ENCODE measurements at regions not wholly inside any gene's neighbourhood (a gene's known extent, or its start where the extent isn't known, plus 50 kb on each side); places are given as distances from the start of the nearest gene placed in this dataset.
A peak's percentile ranks its signal among the peaks of the same experiment; 100 is the strongest.

DNA sequence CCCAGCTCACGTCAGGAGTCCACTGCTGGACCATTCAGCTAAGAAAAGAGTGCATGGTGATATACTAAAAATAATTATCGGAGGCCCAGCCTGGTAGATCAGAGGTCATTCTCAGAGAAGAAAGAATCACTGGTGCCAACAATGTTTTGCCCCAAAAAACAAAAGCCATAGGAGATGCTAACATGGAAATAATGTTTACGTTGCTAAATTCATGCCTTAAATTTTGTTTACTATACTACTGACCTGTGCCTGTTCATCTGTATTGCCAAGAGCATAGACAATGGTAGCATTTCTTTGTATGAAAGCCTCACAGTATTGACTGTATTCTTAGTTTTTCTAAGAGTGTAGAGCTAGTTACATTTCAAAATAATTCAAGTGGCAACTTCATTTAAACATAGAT lies 138.1 kb upstream of the GPR149 start:
- H3K27ac ChIP-seq, result no peak overlapping the region
- TF ChIP-seq ZFX (IDR thresholded peaks at IDR 0.05), result no peak
- TF ChIP-seq, protein P1, sequence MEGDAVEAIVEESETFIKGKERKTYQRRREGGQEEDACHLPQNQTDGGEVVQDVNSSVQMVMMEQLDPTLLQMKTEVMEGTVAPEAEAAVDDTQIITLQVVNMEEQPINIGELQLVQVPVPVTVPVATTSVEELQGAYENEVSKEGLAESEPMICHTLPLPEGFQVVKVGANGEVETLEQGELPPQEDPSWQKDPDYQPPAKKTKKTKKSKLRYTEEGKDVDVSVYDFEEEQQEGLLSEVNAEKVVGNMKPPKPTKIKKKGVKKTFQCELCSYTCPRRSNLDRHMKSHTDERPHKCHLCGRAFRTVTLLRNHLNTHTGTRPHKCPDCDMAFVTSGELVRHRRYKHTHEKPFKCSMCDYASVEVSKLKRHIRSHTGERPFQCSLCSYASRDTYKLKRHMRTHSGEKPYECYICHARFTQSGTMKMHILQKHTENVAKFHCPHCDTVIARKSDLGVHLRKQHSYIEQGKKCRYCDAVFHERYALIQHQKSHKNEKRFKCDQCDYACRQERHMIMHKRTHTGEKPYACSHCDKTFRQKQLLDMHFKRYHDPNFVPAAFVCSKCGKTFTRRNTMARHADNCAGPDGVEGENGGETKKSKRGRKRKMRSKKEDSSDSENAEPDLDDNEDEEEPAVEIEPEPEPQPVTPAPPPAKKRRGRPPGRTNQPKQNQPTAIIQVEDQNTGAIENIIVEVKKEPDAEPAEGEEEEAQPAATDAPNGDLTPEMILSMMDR (conservative IDR thresholded peaks at IDR 0.05), result no peak

DNA sequence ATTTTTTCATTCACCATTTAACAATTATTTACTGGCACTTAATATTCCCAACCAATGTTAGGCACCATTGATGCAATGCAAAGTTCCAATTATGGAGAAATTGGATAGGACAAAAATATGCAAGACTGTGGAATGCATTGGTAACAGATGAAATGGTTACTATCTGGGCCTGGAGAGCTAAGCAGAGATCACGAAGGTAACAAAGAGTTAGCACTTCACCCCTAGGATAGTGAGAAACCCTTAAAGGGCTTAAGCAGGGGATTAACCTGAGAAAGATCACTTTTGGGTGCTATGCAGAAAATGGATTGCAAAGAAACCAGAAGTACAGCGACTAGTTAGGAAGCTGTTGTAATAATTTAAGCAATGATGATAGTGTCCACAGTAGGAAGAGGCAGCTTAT lies 129.6 kb upstream of the GPR149 start:
- no peak overlapping the region for H3K27ac ChIP-seq
- TF ChIP-seq, protein P1 (conservative IDR thresholded peaks at IDR 0.05), result no peak
- no peak for TF ChIP-seq ZFX (IDR thresholded peaks at IDR 0.05)

DNA sequence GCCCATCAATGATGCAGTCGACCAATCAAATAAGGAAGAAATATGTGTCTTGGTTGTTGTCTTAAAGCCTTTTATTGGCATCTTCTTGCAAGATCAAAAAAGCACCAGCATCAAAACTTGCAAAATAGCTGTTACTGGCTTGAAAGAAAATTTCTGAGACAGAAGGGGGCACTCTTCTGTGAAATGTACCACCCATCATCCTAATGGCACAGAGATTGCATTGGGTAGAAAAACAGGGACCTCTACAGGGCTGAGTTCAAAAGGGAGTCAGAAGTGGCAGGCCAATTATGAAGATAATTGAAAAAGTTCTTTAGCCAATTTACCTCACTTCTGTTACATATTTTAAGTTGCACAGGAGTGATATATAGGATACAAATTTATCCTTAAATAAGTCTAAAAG lies 122.3 kb upstream of the GPR149 start:
- H3K27ac ChIP-seq, result no peak overlapping the region
- TF ChIP-seq, protein P1 (conservative IDR thresholded peaks at IDR 0.05), result peak; percentile 27
- TF ChIP-seq ZFX (IDR thresholded peaks at IDR 0.05), result no peak

DNA sequence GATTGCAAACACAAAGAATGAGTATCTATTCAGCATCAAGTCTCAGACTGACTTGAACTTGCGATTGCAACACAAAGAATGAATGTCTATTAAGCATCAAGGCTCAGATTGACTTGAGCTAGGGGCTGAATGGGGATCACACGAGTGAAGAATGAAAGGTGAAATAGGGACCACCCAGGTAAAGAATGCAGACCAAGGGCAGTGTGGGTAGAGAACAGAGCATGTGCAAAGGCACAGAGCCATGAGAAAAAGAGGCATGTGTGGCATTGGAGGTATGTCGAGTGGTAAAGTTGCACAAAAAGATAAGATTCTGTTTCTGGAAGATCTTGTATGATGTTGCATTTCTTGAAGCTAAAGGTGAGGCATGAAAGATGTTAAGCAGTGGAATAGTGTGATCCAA lies 119.4 kb upstream of the GPR149 start:
- no peak for TF ChIP-seq ZFX (IDR thresholded peaks at IDR 0.05)
- TF ChIP-seq, protein P1 (conservative IDR thresholded peaks at IDR 0.05), result no peak
- no peak overlapping the region for H3K27ac ChIP-seq

DNA sequence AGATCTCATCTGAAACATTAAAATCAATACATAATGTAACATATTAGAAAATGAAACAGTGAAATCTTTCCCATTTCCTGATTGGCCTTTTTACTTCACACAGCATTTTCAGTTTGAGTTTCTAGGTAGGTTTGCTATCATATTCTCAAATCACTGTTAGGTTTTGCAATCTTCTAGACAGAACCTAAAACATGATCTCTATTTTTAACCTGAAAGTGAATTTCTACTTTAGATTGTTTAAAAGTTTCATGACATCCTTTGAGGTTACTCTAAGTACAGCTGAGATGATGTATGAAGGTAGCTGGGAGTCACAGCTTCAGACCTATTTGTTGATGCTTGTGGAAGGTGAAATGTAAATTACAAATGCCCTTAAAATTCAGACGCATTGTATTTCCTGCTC lies 118.4 kb upstream of the GPR149 start:
- no peak for TF ChIP-seq ZFX (IDR thresholded peaks at IDR 0.05)
- TF ChIP-seq, protein P1 (conservative IDR thresholded peaks at IDR 0.05), result no peak
- no peak overlapping the region for H3K27ac ChIP-seq

DNA sequence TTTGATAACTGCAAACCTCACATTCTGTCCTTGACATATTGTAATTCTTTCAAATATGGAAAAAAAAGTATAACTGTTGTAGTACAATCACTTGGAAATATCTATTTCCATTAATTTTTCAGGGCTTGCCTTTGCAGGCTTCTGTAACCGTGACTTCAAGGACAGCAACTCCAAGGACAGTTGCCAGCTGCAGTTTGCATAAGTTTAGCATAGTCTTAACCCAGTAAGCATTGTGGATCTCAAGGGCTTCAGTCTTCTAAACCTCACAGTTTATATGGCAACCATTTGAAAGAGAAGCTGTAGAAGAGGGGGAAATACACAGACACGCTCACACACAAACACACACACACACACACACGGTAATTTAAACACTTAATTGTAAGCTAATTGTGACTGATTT lies 112.8 kb upstream of the GPR149 start:
- H3K27ac ChIP-seq, result no peak overlapping the region
- no peak for TF ChIP-seq ZFX (IDR thresholded peaks at IDR 0.05)
- TF ChIP-seq, protein P1 (conservative IDR thresholded peaks at IDR 0.05), result no peak

DNA sequence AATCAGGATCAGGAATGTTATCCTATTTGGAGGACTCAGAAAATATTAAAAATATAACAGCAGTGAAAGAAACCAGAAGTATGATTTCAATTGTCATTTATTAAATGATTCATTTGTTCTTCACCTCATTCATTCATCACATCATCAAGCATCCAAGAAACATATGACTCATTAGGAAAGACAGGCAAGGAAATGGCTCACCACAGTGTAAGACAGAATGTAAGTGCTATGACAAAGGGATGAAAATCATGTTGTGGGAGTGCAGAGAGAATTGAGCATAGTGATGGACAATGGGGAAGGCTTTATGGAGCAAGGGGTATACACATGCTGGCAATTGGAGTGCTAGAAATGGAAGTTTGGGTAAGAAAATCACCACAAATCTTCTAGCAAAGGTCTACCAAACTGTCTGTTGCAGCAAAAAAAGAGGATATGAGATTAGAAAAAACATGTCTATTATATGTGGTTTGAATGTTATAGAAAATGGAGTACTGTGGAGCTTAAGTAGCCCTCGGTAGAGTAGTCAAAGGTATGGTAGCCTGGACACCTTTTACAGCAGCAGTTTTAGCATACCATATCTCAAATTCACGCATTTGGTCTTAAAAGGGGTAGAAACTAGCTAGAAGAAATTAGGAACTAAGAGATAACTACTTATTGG lies 111.1 kb upstream of the GPR149 start:
- TF ChIP-seq, protein P1 (conservative IDR thresholded peaks at IDR 0.05), result no peak
- TF ChIP-seq ZFX (IDR thresholded peaks at IDR 0.05), result no peak
- no peak overlapping the region for H3K27ac ChIP-seq
